A549 (cell line): ENCODE measurements at regions not wholly inside any gene's neighbourhood (a gene's known extent, or its start where the extent isn't known, plus 50 kb on each side); places are given as distances from the start of the nearest gene placed in this dataset.

Source experiments
- ATAC-seq, 2 experiments: fragments of 200-7000 bp in 1 of 2; fragments of >200 bp in 1 of 2; cut with Nextera tagmentation in 1 of 2; cut with Tn5 transposase in 1 of 2; 3 replicates each; pipeline versions ENCODE4 v1.8.0 to v1.9.1; 2018 to 2020; ENCODE audit warnings: mild to moderate bottlenecking in 1 of 2, moderate library complexity in 1 of 2
- CTCF ChIA-PET: fragments of 300-600 bp; sonication (Branson Sonifier 250); formaldehyde crosslinking; extraction: SDS; loops from one replicate; lab custom pipeline; 2021; ENCODE audit warnings: antibody characterized with exemption, inconsistent platforms; lab: Yijun Ruan, JAX
- POLR2A ChIA-PET: fragments of 350-600 bp; formaldehyde crosslinking; extraction: SDS; loops from one replicate; lab custom pipeline; 2021; ENCODE audit warnings: antibody characterized with exemption, inconsistent platforms; lab: Yijun Ruan, JAX
- DNase-seq, 2 experiments: peaks; one replicate each; pipeline versions ENCODE4 v3.0.0 to v3.0.0-alpha.2; 2011 to 2016; ENCODE audit warnings: low read depth in 1 of 2, low spot score in 1 of 2
- FAIRE-seq: peaks from 2 replicates; lab custom pipeline; 2011; peaks lifted over from hg19 to GRCh38; lab: Jason Lieb, UNC
- H3K27ac ChIP-seq, 2 experiments: fragments of >200 bp; sonication (Bioruptor Twin); formaldehyde crosslinking; 3 replicates each; pipeline ENCODE4 v1.5.1; 2016 to 2017
- H3K4me1 ChIP-seq: fragments of >200 bp; sonication (Bioruptor Twin); formaldehyde crosslinking; 3 replicates; pipeline ENCODE4 v1.6.1; 2016
- H3K4me2 ChIP-seq: fragments of >200 bp; sonication (Bioruptor Twin); formaldehyde crosslinking; 3 replicates; pipeline ENCODE4 v1.6.1; 2016
- H3K4me3 ChIP-seq: fragments of >200 bp; sonication (Bioruptor Twin); formaldehyde crosslinking; 3 replicates; pipeline ENCODE4 v1.5.1; 2016
- H3K9me3 ChIP-seq: fragments of >200 bp; sonication (Bioruptor Twin); formaldehyde crosslinking; 3 replicates; pipeline ENCODE4 v1.6.1; 2016
- E2F6 ChIP-seq: IDR thresholded peaks from 2 replicates; pipeline ENCODE4 v1.6.1; 2012; ENCODE audit warnings: low read depth, borderline replicate concordance
- ESRRA ChIP-seq: fragments of 150-350 bp; IDR thresholded peaks from 2 replicates; pipeline ENCODE4 v1.6.1; 2014; ENCODE audit warnings: mild to moderate bottlenecking, low read length, borderline replicate concordance
- GATA3 ChIP-seq: IDR thresholded peaks from 2 replicates; pipeline ENCODE4 v1.6.1; 2012; ENCODE audit warnings: borderline replicate concordance
- HDAC2 ChIP-seq: fragments of 200-600 bp; sonication (generic); IDR thresholded peaks from 2 replicates; pipeline ENCODE4 v1.6.1; 2016
- HES2 ChIP-seq: fragments of >200 bp; sonication (Bioruptor Twin); formaldehyde crosslinking; IDR thresholded peaks from 2 replicates; pipeline ENCODE4 v1.6.1; 2016
- HEYL ChIP-seq: fragments of 250-450 bp; sonication (Bioruptor Pico); IDR thresholded peaks from 2 replicates; pipeline ENCODE4 v1.8.0; 2021; ENCODE audit warnings: mild to moderate bottlenecking, moderate library complexity
- HMGXB4 ChIP-seq: fragments of 250-450 bp; sonication (Bioruptor Pico); IDR thresholded peaks from 2 replicates; pipeline ENCODE4 v1.5.0; 2021; ENCODE audit warnings: mild to moderate bottlenecking, moderate library complexity, borderline replicate concordance
- HOXA7 ChIP-seq: fragments of 250-450 bp; sonication (Bioruptor Pico); IDR thresholded peaks from 2 replicates; pipeline ENCODE4 v1.5.0; 2020; ENCODE audit warnings: mild to moderate bottlenecking, moderate library complexity
- HOXB5 ChIP-seq: fragments of 250-450 bp; sonication (Bioruptor Pico); IDR thresholded peaks from 2 replicates; pipeline ENCODE4 v1.5.0; 2020; ENCODE audit warnings: mild to moderate bottlenecking, moderate library complexity
- KDM5A ChIP-seq: fragments of 200-600 bp; sonication (generic); IDR thresholded peaks from 2 replicates; pipeline ENCODE4 v1.6.1; 2016; ENCODE audit warnings: antibody characterized with exemption, mild to moderate bottlenecking
- MAFK ChIP-seq: fragments of 450-650 bp; IDR thresholded peaks from 2 replicates; pipeline ENCODE4 v1.6.1; 2014; ENCODE audit not compliant: partially characterized antibody
- MAX ChIP-seq: IDR thresholded peaks from 2 replicates; pipeline ENCODE4 v1.6.1; 2012
- MAZ ChIP-seq: fragments of 150-350 bp; IDR thresholded peaks from 2 replicates; pipeline ENCODE4 v1.6.1; 2014; ENCODE audit warnings: antibody characterized with exemption, low read depth, low read length, borderline replicate concordance
- NFE2L2 ChIP-seq: fragments of 150-350 bp; conservative IDR thresholded peaks from 2 replicates; pipeline ENCODE4 v1.6.1; 2014; ENCODE audit warnings: low read length
- POLR2AphosphoS2 ChIP-seq: conservative IDR thresholded peaks from 2 replicates; pipeline ENCODE4 v1.6.1; 2012; ENCODE audit warnings: low read length, improper control_type of control experiment, inconsistent platforms
- RAD21 ChIP-seq, 2 experiments: fragments of >200 bp in 1 of 2; sonication (Bioruptor Twin) in 1 of 2; formaldehyde crosslinking in 1 of 2; IDR thresholded peaks in 1 of 2; conservative IDR thresholded peaks in 1 of 2; 2 replicates in 1 of 2; 3 replicates in 1 of 2; pipeline ENCODE4 v1.6.1; 2012 to 2018; ENCODE audit warnings: inconsistent platforms in 1 of 2
- RARB ChIP-seq: fragments of 250-450 bp; sonication (Bioruptor Pico); IDR thresholded peaks from 2 replicates; pipeline ENCODE4 v1.8.0; 2021; ENCODE audit warnings: mild to moderate bottlenecking, moderate library complexity
- TP53 ChIP-seq: fragments of 250-450 bp; sonication (Bioruptor Pico); IDR thresholded peaks from 2 replicates; pipeline ENCODE4 v1.5.0; 2021; ENCODE audit warnings: mild to moderate bottlenecking, moderate library complexity
- ZFP36 ChIP-seq: fragments of 450-650 bp; IDR thresholded peaks from 2 replicates; pipeline ENCODE4 v1.6.1; 2014; ENCODE audit warnings: borderline replicate concordance; ENCODE audit not compliant: partially characterized antibody
- ZSCAN20 ChIP-seq: fragments of 250-450 bp; sonication (Bioruptor Pico); IDR thresholded peaks from 2 replicates; pipeline ENCODE4 v1.8.0; 2022; ENCODE audit warnings: mild to moderate bottlenecking, moderate library complexity
- WGBS: methylation state at CpG from one replicate; pipeline ENCODE4 v1.1.6; 2017; ENCODE audit errors: missing lambda C conversion rate; 5-methylcytosine and 5-hydroxymethylcytosine counted together

GRCh38 chr6:84371681-84372080 is 144.2 kb upstream of the CEP162 start:
- WGBS, result 44% methylated on average over 4 of the region's 4 CpGs
- ATAC-seq (no peak), FAIRE-seq (no peak)
- Histone ChIP-seq H3K4me2 (no peak overlapping the region), H3K9me3 (no peaks in the 10 kb centered on the region), H3K27ac (no peak overlapping the region)
- no peak for TF ChIP-seq ZFP36
- TF ChIP-seq TP53 (CRISPR knock-in tag), result no peak
- no peak for TF ChIP-seq HEYL (CRISPR knock-in tag)
- TF ChIP-seq KDM5A, result no peak
- no peak for TF ChIP-seq RARB (CRISPR knock-in tag)
- TF ChIP-seq MAZ, result no peak
- TF ChIP-seq NFE2L2, result no peak
- TF ChIP-seq HMGXB4, result no peak
- no peak for TF ChIP-seq ZSCAN20 (CRISPR knock-in tag)
- no peak for TF ChIP-seq RAD21 (conservative IDR thresholded peaks at IDR 0.05 in 1 of 2, IDR thresholded peaks at IDR 0.05 in 1 of 2)
- TF ChIP-seq, all 56 proteins: peak for 0
- H3K4me3 ChIP-seq, result no peak overlapping the region
- H3K4me1 ChIP-seq, result no peaks in the 10 kb centered on the region
- ChIA-PET CTCF (no interaction called here), POLR2A (no interaction called here)
- DNase-seq, result no peak

- POLR2A ChIA-PET, result no interaction called here
- FAIRE-seq, result no peak
These were observed 134.9 kb upstream of the CEP162 start for GRCh38 chr6:84362193-84362821.

GRCh38 chr6:84361372-84362192 is 134.1 kb upstream of the CEP162 start:
- Histone ChIP-seq H3K4me2 (no peak overlapping the region), H3K9me3 (no peaks in the 10 kb centered on the region), H3K27ac (no peak overlapping the region), H3K4me1 (no peaks in the 10 kb centered on the region), H3K4me3 (no peak overlapping the region)
- WGBS, result 0% methylated on average over 3 of the region's 3 CpGs
- FAIRE-seq (no peak), DNase-seq (no peak), ATAC-seq (no peak)
- TF ChIP-seq MAX (no peak), POLR2AphosphoS2 (no peak), MAFK (peak; percentile 25)
- CTCF ChIA-PET, result no interaction called here
- POLR2A ChIA-PET, result no interaction called here

More at GRCh38 chr6:84362193-84362821, 134.9 kb upstream of the CEP162 start:
- CTCF ChIA-PET, result no interaction called here
- H3K27ac ChIP-seq, result no peak overlapping the region
- H3K4me1 ChIP-seq, result no peaks in the 10 kb centered on the region
- WGBS, result 6% methylated on average over 1 of the region's 1 CpG
- no peak overlapping the region for H3K4me2 ChIP-seq
- TF ChIP-seq HOXB5 (CRISPR knock-in tag) (no peak), RAD21 (conservative IDR thresholded peaks at IDR 0.05 in 1 of 2, IDR thresholded peaks at IDR 0.05 in 1 of 2) (no peak), GATA3 (no peak), HDAC2 (no peak), ZFP36 (no peak), ESRRA (no peak), HOXA7 (no peak), E2F6 (no peak), HES2 (no peak)
- DNase-seq (no peak), ATAC-seq (no peak)
- no peak overlapping the region for H3K4me3 ChIP-seq
- H3K9me3 ChIP-seq, result no peaks in the 10 kb centered on the region
